HEK293T (cell line): ENCODE measurements at regions not wholly inside any gene's neighbourhood (a gene's known extent, or its start where the extent isn't known, plus 50 kb on each side); places are given as distances from the start of the nearest gene placed in this dataset.

Experiments
- ARNT ChIP-seq: fragments of 450-650 bp; IDR thresholded peaks from 2 replicates; pipeline ENCODE4 v1.6.1; 2017; ENCODE audit warnings: mild to moderate bottlenecking
- CTBP1 ChIP-seq: fragments of 450-650 bp; IDR thresholded peaks from 2 replicates; pipeline ENCODE4 v1.6.1; 2016; ENCODE audit warnings: borderline replicate concordance
- FOXK2 ChIP-seq: fragments of 450-650 bp; IDR thresholded peaks from 2 replicates; pipeline ENCODE4 v1.6.1; 2016; ENCODE audit warnings: mild to moderate bottlenecking
- FOXM1 ChIP-seq: fragments of 450-650 bp; IDR thresholded peaks from 2 replicates; pipeline ENCODE4 v1.6.1; 2017; ENCODE audit warnings: mild to moderate bottlenecking, borderline replicate concordance
- HDGF ChIP-seq: fragments of 450-650 bp; IDR thresholded peaks from 2 replicates; pipeline ENCODE4 v1.6.1; 2017; ENCODE audit warnings: antibody characterized with exemption, borderline replicate concordance
- L3MBTL2 ChIP-seq: fragments of 450-650 bp; conservative IDR thresholded peaks from 2 replicates; pipeline ENCODE4 v1.6.1; 2016; ENCODE audit warnings: mild to moderate bottlenecking
- NFRKB ChIP-seq: fragments of 450-650 bp; IDR thresholded peaks from 2 replicates; pipeline ENCODE4 v1.6.1; 2016; ENCODE audit warnings: mild to moderate bottlenecking, moderate library complexity
- SUZ12 ChIP-seq: fragments of 450-650 bp; IDR thresholded peaks from 2 replicates; pipeline ENCODE4 v1.6.1; 2016; ENCODE audit warnings: mild to moderate bottlenecking
- TARDBP ChIP-seq: fragments of 450-650 bp; IDR thresholded peaks from 2 replicates; pipeline ENCODE4 v1.6.1; 2016

DNA sequence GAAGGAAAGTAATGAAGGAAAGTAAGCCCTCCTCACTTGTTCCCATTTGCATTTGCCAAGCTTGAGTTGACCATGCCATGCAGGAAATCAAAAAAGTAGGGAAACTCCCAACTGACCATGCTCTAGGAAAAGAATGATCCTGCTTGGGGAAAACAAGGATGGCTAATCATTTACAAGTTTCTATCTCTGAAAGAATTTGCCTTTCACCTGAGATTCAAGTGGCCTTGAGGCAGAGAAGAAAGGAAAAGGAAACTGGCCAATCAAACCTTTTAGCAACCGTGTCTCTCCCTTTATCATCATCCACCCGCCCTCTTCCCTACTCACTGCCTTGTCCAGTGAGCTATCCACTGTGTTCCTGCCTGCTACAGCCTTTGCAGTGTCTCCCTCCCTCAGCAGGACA, 757.2 kb upstream of the SOX9 start:
- TF ChIP-seq NFRKB (no peak), HDGF (no peak), L3MBTL2 (no peak), CTBP1 (no peak), FOXM1 (no peak), FOXK2 (no peak), ARNT (no peak), TARDBP (no peak), SUZ12 (no peak)
